H1 (cell line): ENCODE measurements at regions not wholly inside any gene's neighbourhood (a gene's known extent, or its start where the extent isn't known, plus 50 kb on each side); places are given as distances from the start of the nearest gene placed in this dataset.

Experiments
- BCL11A ChIP-seq, 2 experiments: IDR thresholded peaks; one replicate each; pipeline ENCODE4 v1.6.1; 2011; ENCODE audit warnings: low read depth in 2 of 2, low read length in 2 of 2, mild to moderate bottlenecking in 2 of 2
- CTCF ChIP-seq, 3 experiments: IDR thresholded peaks; 1 replicate in 2 of 3; 2 replicates in 1 of 3; pipeline versions ENCODE4 v1.5.1 to v1.6.1; 2011; ENCODE audit warnings: low read length in 3 of 3, mild to moderate bottlenecking in 3 of 3, inconsistent platforms in 2 of 3, low read depth in 1 of 3, moderate library complexity in 1 of 3; ENCODE audit not compliant: insufficient read depth in 1 of 3; ENCODE audit errors: control extremely low read depth in 1 of 3
- EGR1 ChIP-seq: IDR thresholded peaks from 2 replicates; pipeline ENCODE4 v1.6.1; 2011; ENCODE audit warnings: low read depth, low read length, borderline replicate concordance
- MAX ChIP-seq: IDR thresholded peaks from 2 replicates; pipeline ENCODE4 v1.6.1; 2012; ENCODE audit warnings: inconsistent platforms
- POLR2A ChIP-seq, 2 experiments: IDR thresholded peaks; 1 replicate in 1 of 2; 2 replicates in 1 of 2; pipeline ENCODE4 v1.6.1; 2011; ENCODE audit warnings: low read depth in 2 of 2, low read length in 2 of 2, mild to moderate bottlenecking in 2 of 2; ENCODE audit errors: control extremely low read depth in 1 of 2
- POLR2AphosphoS5 ChIP-seq: IDR thresholded peaks from 2 replicates; pipeline ENCODE4 v1.6.1; 2011; ENCODE audit warnings: low read depth, low read length
- RBBP5 ChIP-seq: IDR thresholded peaks from 2 replicates; pipeline ENCODE4 v1.7.1; 2012; ENCODE audit warnings: low read depth, mild to moderate bottlenecking, inconsistent platforms, low read length, moderate library complexity, borderline replicate concordance
- SAP30 ChIP-seq: fragments of 300-600 bp; sonication (generic); IDR thresholded peaks from 2 replicates; pipeline ENCODE4 v1.7.1; 2012; ENCODE audit warnings: low read length, moderate library complexity, mild to moderate bottlenecking, inconsistent platforms; ENCODE audit not compliant: insufficient read depth, insufficient replicate concordance
- SUZ12 ChIP-seq: fragments of 200-600 bp; sonication (generic); IDR thresholded peaks from 2 replicates; pipeline ENCODE4 v1.6.1; 2012; ENCODE audit warnings: mild to moderate bottlenecking, inconsistent platforms, low read length, moderate library complexity, mixed read lengths
- TCF12 ChIP-seq: IDR thresholded peaks from 2 replicates; pipeline ENCODE4 v1.6.1; 2011; ENCODE audit warnings: low read depth, mild to moderate bottlenecking, low read length
- YY1 ChIP-seq: IDR thresholded peaks from 2 replicates; pipeline ENCODE4 v1.6.1; 2011; ENCODE audit warnings: low read depth, mild to moderate bottlenecking, low read length
- ZNF274 ChIP-seq: IDR thresholded peaks from 2 replicates; pipeline ENCODE4 v1.7.0; 2012; ENCODE audit warnings: low read length, borderline replicate concordance; ENCODE audit errors: extremely low read depth

- no peak for TF ChIP-seq POLR2AphosphoS5
- TF ChIP-seq CTCF (IDR thresholded peaks at IDR 0.05; ENCODE audit: control extremely low read depth in 1 of 3, insufficient read depth in 1 of 3, low read depth in 1 of 3, low read length in 3 of 3): no peak
- TF ChIP-seq SUZ12: no peak
- no peak for TF ChIP-seq POLR2A (IDR thresholded peaks at IDR 0.05; ENCODE audit: control extremely low read depth in 1 of 2, low read depth in 2 of 2, low read length in 2 of 2)
- TF ChIP-seq TCF12: no peak
- TF ChIP-seq EGR1: no peak
- no peak for TF ChIP-seq ZNF274
- TF ChIP-seq MAX: no peak
- TF ChIP-seq YY1: no peak
- no peak for TF ChIP-seq RBBP5
- TF ChIP-seq BCL11A (IDR thresholded peaks at IDR 0.05; ENCODE audit: low read depth in 2 of 2, low read length in 2 of 2): no peak
- no peak for TF ChIP-seq SAP30
Observed at GRCh38 chr6:50992232-50992631, 173.6 kb downstream of the TFAP2B start.
